Endothelial cell of umbilical vein (primary cell): ENCODE measurements at regions not wholly inside any gene's neighbourhood (a gene's known extent, or its start where the extent isn't known, plus 50 kb on each side); places are given as distances from the start of the nearest gene placed in this dataset.

ENCODE experiments used
- CTCF ChIP-seq, 2 donors: IDR thresholded peaks; 1 replicate in 1 of 2; 2 replicates in 1 of 2; pipeline ENCODE4 v1.5.1; 2011; ENCODE audit warnings: low read length in 2 of 2, mild to moderate bottlenecking in 2 of 2, moderate library complexity in 2 of 2, control low read depth in 1 of 2, inconsistent platforms in 1 of 2, low read depth in 1 of 2; ENCODE audit not compliant: insufficient read depth in 1 of 2; ENCODE audit errors: extremely low read depth in 1 of 2
- GATA2 ChIP-seq: IDR thresholded peaks from 2 replicates; pipeline ENCODE4 v1.7.0; 2011; ENCODE audit warnings: low read depth, mild to moderate bottlenecking, moderate library complexity, mixed read lengths, low read length; ENCODE audit not compliant: insufficient read length, insufficient read depth
- JUN ChIP-seq: IDR thresholded peaks from 2 replicates; pipeline ENCODE4 v1.6.1; 2011; ENCODE audit warnings: borderline replicate concordance, low read depth; ENCODE audit not compliant: insufficient read length, insufficient read depth

GRCh38 chr4:128549636-128550035 lies 259.9 kb upstream of the JADE1 start:
- TF ChIP-seq JUN (no peak), CTCF (IDR thresholded peaks at IDR 0.05; ENCODE audit: extremely low read depth in 1 of 2, insufficient read depth in 1 of 2, low read depth in 1 of 2, low read length in 2 of 2) (no peak), GATA2 (no peak)
